ENCODE measurements at regions not wholly inside any gene's neighbourhood (a gene's known extent, or its start where the extent isn't known, plus 50 kb on each side); places are given as distances from the start of the nearest gene placed in this dataset.

DNA sequence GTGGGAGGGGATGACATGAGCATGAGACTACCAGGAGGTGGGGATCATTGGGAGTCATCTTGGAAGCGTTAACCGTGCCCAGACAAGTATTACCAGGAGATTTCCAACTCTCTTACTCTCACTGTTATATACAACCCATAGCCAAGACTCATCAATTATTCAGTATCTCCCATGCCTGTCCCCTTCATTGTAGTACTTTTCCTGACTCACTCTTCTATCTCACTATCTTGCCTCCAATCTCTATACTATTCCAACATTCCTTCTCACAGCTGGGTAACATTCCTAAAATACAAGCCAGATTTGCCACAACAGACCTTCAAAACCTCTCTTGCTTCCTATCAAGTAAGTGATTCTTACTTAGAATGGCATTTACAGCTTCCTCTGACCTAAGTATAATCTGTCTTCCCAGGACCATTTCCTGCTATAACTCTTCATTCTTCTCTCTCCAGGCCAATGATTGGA is 226.3 kb upstream of the SMLR1 start:
- no peaks in the 10 kb centered on the region for H3K36me3 ChIP-seq
- intact Hi-C loops (cut with DNase I), result no loop called here
- WGBS, result 93% methylated on average over 2 of the region's 2 CpGs
- TF ChIP-seq, protein P1, sequence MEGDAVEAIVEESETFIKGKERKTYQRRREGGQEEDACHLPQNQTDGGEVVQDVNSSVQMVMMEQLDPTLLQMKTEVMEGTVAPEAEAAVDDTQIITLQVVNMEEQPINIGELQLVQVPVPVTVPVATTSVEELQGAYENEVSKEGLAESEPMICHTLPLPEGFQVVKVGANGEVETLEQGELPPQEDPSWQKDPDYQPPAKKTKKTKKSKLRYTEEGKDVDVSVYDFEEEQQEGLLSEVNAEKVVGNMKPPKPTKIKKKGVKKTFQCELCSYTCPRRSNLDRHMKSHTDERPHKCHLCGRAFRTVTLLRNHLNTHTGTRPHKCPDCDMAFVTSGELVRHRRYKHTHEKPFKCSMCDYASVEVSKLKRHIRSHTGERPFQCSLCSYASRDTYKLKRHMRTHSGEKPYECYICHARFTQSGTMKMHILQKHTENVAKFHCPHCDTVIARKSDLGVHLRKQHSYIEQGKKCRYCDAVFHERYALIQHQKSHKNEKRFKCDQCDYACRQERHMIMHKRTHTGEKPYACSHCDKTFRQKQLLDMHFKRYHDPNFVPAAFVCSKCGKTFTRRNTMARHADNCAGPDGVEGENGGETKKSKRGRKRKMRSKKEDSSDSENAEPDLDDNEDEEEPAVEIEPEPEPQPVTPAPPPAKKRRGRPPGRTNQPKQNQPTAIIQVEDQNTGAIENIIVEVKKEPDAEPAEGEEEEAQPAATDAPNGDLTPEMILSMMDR (IDR thresholded peaks at IDR 0.05), result no peak
- TF ChIP-seq POLR2AphosphoS5 (IDR thresholded peaks at IDR 0.05), result no peak
- TF ChIP-seq POLR2A (IDR thresholded peaks at IDR 0.05), result no peak
- H3K9me3 ChIP-seq, result no peaks in the 10 kb centered on the region
- DNase-seq (ENCODE audit: low spot score), result no peak
- H3K27ac ChIP-seq, result no peak overlapping the region
- no peak overlapping the region for H3K4me3 ChIP-seq
- H3K4me1 ChIP-seq (replicated peaks), result no peaks in the 10 kb centered on the region
- no peaks in the 10 kb centered on the region for H3K27me3 ChIP-seq (replicated peaks; ENCODE audit: insufficient read depth)

DNA sequence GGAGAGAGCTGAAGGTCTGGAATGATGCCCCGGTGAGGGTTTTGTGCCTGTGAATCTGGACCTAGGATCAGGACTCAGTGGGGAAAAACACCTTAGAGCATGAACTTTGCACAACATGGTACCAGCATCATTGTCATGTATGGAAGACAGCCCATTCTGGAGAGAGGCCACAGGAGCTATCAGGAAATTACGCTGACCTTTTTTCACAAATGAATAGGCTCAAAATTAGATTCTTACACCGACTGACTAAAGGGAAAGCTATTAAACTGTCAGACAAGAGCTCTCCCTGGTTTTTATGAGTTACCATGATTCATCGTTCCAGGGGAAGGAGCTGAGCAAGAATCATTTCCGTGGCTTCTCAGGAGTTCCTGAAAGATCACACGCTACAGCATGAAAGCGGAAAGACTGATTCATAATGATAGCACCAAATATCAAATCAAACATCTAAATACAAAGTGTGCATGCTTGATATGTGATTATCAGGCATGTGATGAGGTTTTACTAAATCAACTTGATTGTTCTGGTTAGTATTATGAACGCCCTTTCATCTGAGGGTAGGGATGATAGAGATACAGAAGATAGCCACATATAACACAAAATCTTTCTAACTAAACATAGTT is 224.9 kb upstream of the SMLR1 start:
- Histone ChIP-seq H3K9me3 (no peaks in the 10 kb centered on the region), H3K4me3 (no peak overlapping the region), H3K27ac (no peak overlapping the region), H3K36me3 (no peaks in the 10 kb centered on the region), H3K27me3 (replicated peaks; ENCODE audit: insufficient read depth) (no peaks in the 10 kb centered on the region), H3K4me1 (replicated peaks) (no peaks in the 10 kb centered on the region)
- no peak for TF ChIP-seq POLR2A (IDR thresholded peaks at IDR 0.05)
- TF ChIP-seq, protein P1 (IDR thresholded peaks at IDR 0.05), result no peak
- TF ChIP-seq POLR2AphosphoS5 (IDR thresholded peaks at IDR 0.05), result no peak
- no peak for DNase-seq (ENCODE audit: low spot score)
- 17% methylated on average over 8 of the region's 8 CpGs for WGBS
- intact Hi-C loops (cut with DNase I), result no loop called here

DNA sequence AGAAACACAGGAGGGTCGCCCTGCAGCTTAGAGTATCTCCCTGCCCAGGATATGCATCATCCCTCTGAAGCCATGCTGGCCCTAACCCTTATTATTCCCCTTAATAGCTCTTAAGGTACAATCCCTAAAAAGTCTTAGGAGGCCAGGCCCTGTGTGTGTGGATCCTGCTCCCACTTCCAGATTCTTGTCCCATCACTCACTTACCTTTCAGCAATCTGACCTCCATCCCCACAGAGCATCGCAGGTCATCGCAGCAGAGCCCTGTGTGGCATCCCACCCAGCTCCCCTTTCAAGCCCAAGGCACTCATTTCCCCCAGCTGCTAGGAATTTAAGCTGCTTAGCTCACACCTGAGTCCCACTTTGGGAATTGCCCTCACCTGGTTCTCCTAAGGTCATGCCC is 223.8 kb upstream of the SMLR1 start:
- H3K36me3 ChIP-seq, result no peaks in the 10 kb centered on the region
- DNase-seq (ENCODE audit: low spot score), result no peak
- no peaks in the 10 kb centered on the region for H3K4me1 ChIP-seq (replicated peaks)
- H3K9me3 ChIP-seq, result no peaks in the 10 kb centered on the region
- no peaks in the 10 kb centered on the region for H3K27me3 ChIP-seq (replicated peaks; ENCODE audit: insufficient read depth)
- TF ChIP-seq POLR2A (IDR thresholded peaks at IDR 0.05) (no peak), POLR2AphosphoS5 (IDR thresholded peaks at IDR 0.05) (no peak)
- TF ChIP-seq, protein P1 (IDR thresholded peaks at IDR 0.05), result no peak
- 97% methylated on average over 3 of the region's 3 CpGs for WGBS
- intact Hi-C loops (cut with DNase I), result no loop called here
- no peak overlapping the region for H3K27ac ChIP-seq
- no peak overlapping the region for H3K4me3 ChIP-seq

DNA sequence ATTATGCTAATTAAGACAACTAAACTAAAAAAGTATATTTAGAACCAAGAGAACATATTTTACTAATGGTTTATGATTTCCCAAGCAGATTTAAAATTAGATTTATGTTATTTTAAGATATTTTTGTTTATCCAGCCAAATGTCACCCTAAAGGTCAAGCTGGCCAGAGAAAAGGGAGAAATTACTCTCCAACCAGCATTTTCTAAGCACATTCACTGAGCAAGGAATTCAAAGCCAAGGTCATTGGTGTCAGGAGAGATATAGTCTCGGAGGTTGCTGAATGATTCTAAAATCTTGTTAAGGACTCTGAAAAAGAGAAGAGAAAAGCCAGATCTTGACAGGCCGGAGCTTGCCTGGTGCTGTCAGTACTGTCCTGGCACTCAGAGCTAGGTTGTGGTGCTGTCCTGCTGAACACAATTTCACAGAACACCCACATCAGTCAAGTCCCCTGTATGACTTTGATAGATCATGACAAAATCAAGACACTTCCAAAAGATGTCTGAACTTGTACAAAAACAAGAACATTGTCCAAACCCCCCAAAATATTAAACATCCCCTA is 222.3 kb upstream of the SMLR1 start:
- Histone ChIP-seq H3K9me3 (no peaks in the 10 kb centered on the region), H3K27ac (no peak overlapping the region), H3K4me1 (replicated peaks) (no peaks in the 10 kb centered on the region), H3K27me3 (replicated peaks; ENCODE audit: insufficient read depth) (no peaks in the 10 kb centered on the region), H3K4me3 (no peak overlapping the region), H3K36me3 (no peaks in the 10 kb centered on the region)
- DNase-seq (ENCODE audit: low spot score), result no peak
- TF ChIP-seq POLR2A (IDR thresholded peaks at IDR 0.05) (no peak), POLR2AphosphoS5 (IDR thresholded peaks at IDR 0.05) (no peak)
- TF ChIP-seq, protein P1 (IDR thresholded peaks at IDR 0.05), result no peak
- 76% methylated on average over 2 of the region's 2 CpGs for WGBS
- intact Hi-C loops (cut with DNase I), result no loop called here

DNA sequence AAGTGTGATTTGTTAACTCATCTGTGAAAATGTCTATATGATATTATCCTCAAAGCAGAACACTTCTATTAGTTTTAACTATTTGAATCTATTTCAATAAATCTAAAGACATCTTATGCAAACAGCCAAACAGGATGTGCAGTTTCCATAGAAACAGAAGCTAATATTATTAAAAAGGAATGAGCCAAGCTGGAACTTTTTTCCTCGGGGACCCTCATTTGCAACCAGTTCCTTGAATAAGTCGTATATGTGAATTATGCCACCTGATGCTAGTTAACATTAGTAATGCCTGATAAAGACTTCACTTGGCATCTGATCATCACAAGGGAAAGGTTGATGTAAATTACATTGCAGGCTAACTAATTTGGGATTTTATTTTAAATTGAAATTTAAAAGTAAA is 216.9 kb upstream of the SMLR1 start:
- H3K9me3 ChIP-seq, result no peaks in the 10 kb centered on the region
- H3K36me3 ChIP-seq, result no peaks in the 10 kb centered on the region
- 55% methylated on average over 2 of the region's 2 CpGs for WGBS
- no peak overlapping the region for H3K27ac ChIP-seq
- DNase-seq (ENCODE audit: low spot score), result no peak
- H3K4me1 ChIP-seq (replicated peaks), result no peaks in the 10 kb centered on the region
- no peaks in the 10 kb centered on the region for H3K27me3 ChIP-seq (replicated peaks; ENCODE audit: insufficient read depth)
- no peak for TF ChIP-seq POLR2A (IDR thresholded peaks at IDR 0.05)
- TF ChIP-seq, protein P1 (IDR thresholded peaks at IDR 0.05), result no peak
- no peak for TF ChIP-seq POLR2AphosphoS5 (IDR thresholded peaks at IDR 0.05)
- H3K4me3 ChIP-seq, result no peak overlapping the region
- intact Hi-C loops (cut with DNase I), result no loop called here

Data from prostate gland (tissue), 2 donors.